Prostate gland (tissue), 2 donors: ENCODE measurements at regions not wholly inside any gene's neighbourhood (a gene's known extent, or its start where the extent isn't known, plus 50 kb on each side); places are given as distances from the start of the nearest gene placed in this dataset.

Experiments
- DNase-seq: peaks from one replicate; pipeline ENCODE4 v3.0.0-alpha.2; 2019; ENCODE audit warnings: low spot score
- H3K27ac ChIP-seq, 2 donors: fragments of 200-600 bp; sonication (generic); 2 replicates each; pipeline ENCODE4 v1.5.1; 2017 to 2019
- H3K27me3 ChIP-seq: fragments of 200-600 bp; sonication (generic); replicated peaks from 2 replicates; pipeline ENCODE4 v1.5.1; 2019; ENCODE audit not compliant: insufficient read depth
- H3K36me3 ChIP-seq, 2 donors: fragments of 200-600 bp; sonication (generic); 1 replicate in 1 of 2; 2 replicates in 1 of 2; pipeline versions ENCODE4 v1.5.1 to v1.8.1; 2017 to 2019
- H3K4me1 ChIP-seq: fragments of 200-600 bp; sonication (generic); replicated peaks from 2 replicates; pipeline ENCODE4 v1.5.1; 2019
- H3K4me3 ChIP-seq, 2 donors: fragments of 200-600 bp; sonication (generic); 2 replicates each; pipeline ENCODE4 v1.5.1; 2017 to 2019
- H3K9me3 ChIP-seq: fragments of 200-600 bp; sonication (generic); 2 replicates; pipeline ENCODE4 v1.5.1; 2017
- POLR2A ChIP-seq: fragments of 450-650 bp; IDR thresholded peaks from one replicate; pipeline ENCODE4 v1.6.1; 2016; ENCODE audit warnings: antibody characterized with exemption, mild to moderate bottlenecking
- POLR2AphosphoS5 ChIP-seq: sonication (generic); formaldehyde crosslinking; IDR thresholded peaks from one replicate; pipeline ENCODE4 v1.6.1; 2017; ENCODE audit warnings: antibody characterized with exemption
- WGBS: methylation state at CpG from one replicate; pipeline ENCODE4 v1.1.5; 2018; 5-methylcytosine and 5-hydroxymethylcytosine counted together
- intact Hi-C: fragments of 100-400 bp; cut with DNase I; formaldehyde crosslinking; loops from one replicate; pipeline ENCODE4 v1.14.2; 2022
- TF ChIP-seq, protein P1 (sequence below), 4 experiments: fragments of 200-600 bp in 2 of 4; fragments of 450-650 bp in 2 of 4; sonication (generic) in 2 of 4; IDR thresholded peaks; 1 replicate in 3 of 4; 2 replicates in 1 of 4; pipeline ENCODE4 v1.5.1; 2016 to 2019; ENCODE audit warnings: antibody characterized with exemption in 4 of 4, mild to moderate bottlenecking in 2 of 4, moderate library complexity in 2 of 4

DNA sequence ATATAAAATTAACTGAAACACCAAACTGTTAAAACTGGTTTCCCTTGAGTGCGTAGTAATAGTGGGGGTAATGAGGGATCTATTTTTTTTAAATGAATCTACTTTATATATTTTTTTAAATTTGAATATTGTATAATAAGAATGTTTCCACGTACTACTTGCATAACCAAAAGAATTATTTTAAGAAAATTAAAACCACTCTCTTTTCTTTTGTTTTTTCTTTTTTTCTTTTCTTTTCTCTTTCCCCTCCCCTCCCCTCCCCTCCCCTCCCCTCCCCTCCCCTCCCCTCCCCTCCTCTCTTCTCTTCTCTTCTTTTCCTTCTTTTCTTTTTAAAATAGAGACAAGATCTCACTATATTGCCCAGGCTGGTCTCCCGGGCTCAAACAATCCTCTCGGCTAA is 166.9 kb upstream of the MID1 start:
- TF ChIP-seq POLR2AphosphoS5 (no peak), POLR2A (no peak)
- TF ChIP-seq, protein P1, sequence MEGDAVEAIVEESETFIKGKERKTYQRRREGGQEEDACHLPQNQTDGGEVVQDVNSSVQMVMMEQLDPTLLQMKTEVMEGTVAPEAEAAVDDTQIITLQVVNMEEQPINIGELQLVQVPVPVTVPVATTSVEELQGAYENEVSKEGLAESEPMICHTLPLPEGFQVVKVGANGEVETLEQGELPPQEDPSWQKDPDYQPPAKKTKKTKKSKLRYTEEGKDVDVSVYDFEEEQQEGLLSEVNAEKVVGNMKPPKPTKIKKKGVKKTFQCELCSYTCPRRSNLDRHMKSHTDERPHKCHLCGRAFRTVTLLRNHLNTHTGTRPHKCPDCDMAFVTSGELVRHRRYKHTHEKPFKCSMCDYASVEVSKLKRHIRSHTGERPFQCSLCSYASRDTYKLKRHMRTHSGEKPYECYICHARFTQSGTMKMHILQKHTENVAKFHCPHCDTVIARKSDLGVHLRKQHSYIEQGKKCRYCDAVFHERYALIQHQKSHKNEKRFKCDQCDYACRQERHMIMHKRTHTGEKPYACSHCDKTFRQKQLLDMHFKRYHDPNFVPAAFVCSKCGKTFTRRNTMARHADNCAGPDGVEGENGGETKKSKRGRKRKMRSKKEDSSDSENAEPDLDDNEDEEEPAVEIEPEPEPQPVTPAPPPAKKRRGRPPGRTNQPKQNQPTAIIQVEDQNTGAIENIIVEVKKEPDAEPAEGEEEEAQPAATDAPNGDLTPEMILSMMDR (IDR thresholded peaks at IDR 0.05), result no peak
- H3K9me3 ChIP-seq, result no peaks in the 10 kb centered on the region
- 92% methylated on average over 4 of the region's 4 CpGs for WGBS

DNA sequence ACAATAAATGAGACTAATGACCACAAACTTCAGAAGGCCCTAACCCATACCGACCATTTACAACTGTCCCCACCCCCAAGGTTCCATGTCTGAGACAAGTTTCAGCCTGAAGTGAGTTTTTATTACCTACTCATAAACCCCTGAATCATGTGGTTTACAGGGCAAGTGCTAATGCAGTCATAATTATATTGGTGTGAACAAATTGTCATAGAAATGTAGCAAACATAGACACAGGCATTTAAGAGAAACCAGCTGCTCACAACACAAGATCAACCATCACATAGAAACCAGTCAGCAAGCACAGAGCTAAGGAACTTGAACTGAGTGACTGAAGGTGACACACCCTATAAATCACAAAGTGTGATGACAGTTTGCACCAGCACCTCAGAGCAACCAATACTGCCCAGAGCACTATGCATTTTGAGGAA is 173.8 kb upstream of the MID1 start:
- no peak overlapping the region for H3K27ac ChIP-seq
- intact Hi-C loops, result no loop called here
- no peak for DNase-seq
- no peaks in the 10 kb centered on the region for H3K27me3 ChIP-seq
- no peaks in the 10 kb centered on the region for H3K9me3 ChIP-seq
- WGBS, result 0% methylated on average over 1 of the region's 1 CpG
- H3K4me1 ChIP-seq, result no peaks in the 10 kb centered on the region
- H3K4me3 ChIP-seq, result no peak overlapping the region
- H3K36me3 ChIP-seq, result no peaks in the 10 kb centered on the region
- TF ChIP-seq, protein P1 (IDR thresholded peaks at IDR 0.05), result no peak
- TF ChIP-seq POLR2AphosphoS5 (no peak), POLR2A (no peak)

More for the DNA sequence above, 166.9 kb upstream of the MID1 start:
- Histone ChIP-seq H3K27me3 (no peaks in the 10 kb centered on the region), H3K36me3 (no peaks in the 10 kb centered on the region), H3K4me1 (no peaks in the 10 kb centered on the region), H3K4me3 (no peak overlapping the region), H3K27ac (no peak overlapping the region)
- intact Hi-C loops, result no loop called here
- DNase-seq, result no peak

DNA sequence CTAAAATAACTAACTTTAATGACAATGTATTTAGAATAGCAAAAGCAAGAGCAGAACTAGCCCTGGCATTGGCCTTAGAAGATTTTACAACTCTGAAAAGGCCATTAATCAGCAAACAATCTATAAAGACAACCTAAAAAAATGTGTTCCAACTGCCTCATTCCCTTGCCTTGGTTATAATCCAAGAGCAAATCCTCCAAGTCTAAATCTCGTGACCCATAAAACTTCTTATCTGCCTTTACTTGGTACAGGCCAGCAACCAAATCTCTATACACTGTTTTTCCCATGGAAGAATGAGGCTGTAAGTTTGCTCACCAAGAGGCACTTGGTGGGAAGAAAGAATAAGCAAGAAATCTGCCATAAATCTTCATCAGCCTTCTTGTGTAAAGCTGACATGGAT is 175.3 kb upstream of the MID1 start:
- WGBS, result 5% methylated on average over 1 of the region's 1 CpG
- H3K9me3 ChIP-seq, result no peaks in the 10 kb centered on the region
- H3K4me3 ChIP-seq, result no peak overlapping the region
- peak overlapping the region in 1 of 2 donors; percentile 8 for H3K27ac ChIP-seq
- no peaks in the 10 kb centered on the region for H3K4me1 ChIP-seq
- TF ChIP-seq POLR2A (no peak), POLR2AphosphoS5 (peak; percentile 64)
- peak; percentile 13 for DNase-seq
- intact Hi-C loops, result no loop called here
- no peaks in the 10 kb centered on the region for H3K27me3 ChIP-seq
- no peaks in the 10 kb centered on the region for H3K36me3 ChIP-seq

DNA sequence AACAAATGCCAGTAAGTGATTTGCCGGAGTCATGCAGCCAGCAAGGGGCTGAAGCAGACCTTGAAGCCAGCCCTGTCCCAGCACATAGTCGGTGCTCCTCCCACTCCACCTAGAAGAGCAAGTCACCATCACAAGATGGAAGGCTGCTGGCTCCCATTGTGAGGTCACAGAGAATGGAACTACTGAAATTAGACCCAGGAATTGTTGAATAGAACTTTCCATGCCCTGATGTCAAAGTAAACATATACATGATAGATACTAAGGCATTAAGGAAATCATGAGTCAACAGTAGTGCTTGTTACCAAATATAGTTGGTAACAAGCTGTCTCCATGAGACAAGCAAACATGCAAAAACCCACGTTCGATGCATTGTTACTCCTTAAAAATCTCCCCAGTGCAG is 177.1 kb upstream of the MID1 start:
- intact Hi-C loops, result no loop called here
- 40% methylated on average over 3 of the region's 4 CpGs for WGBS
- Histone ChIP-seq H3K27ac (no peak overlapping the region), H3K4me1 (no peaks in the 10 kb centered on the region), H3K4me3 (no peak overlapping the region), H3K9me3 (no peaks in the 10 kb centered on the region), H3K27me3 (no peaks in the 10 kb centered on the region), H3K36me3 (no peaks in the 10 kb centered on the region)
- no peak for DNase-seq
- TF ChIP-seq POLR2A (no peak), POLR2AphosphoS5 (no peak)
- TF ChIP-seq, protein P1 (IDR thresholded peaks at IDR 0.05), result no peak

DNA sequence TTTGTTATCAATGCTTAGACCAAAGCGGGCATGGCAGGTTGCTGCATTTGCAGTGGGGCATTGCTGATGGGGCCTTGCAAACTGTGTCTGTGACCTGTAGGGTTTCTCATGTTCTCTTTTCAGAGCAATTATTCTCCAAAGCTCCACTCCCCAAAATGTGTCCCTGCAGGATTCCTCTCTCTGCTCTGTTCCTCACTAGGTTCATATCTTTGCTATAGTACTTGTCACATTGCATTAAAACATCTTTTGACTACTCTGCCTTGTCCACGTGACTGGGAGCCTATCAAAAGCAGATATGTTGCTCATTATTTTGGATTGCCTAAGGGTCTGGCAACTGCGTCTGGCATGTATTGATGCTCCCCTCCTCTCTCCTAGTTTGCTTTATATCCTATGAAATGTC is 177.7 kb upstream of the MID1 start:
- no peak overlapping the region for H3K4me3 ChIP-seq
- no peaks in the 10 kb centered on the region for H3K9me3 ChIP-seq
- no peaks in the 10 kb centered on the region for H3K4me1 ChIP-seq
- 74% methylated on average over 3 of the region's 3 CpGs for WGBS
- no peak for DNase-seq
- intact Hi-C loops, result no loop called here
- no peaks in the 10 kb centered on the region for H3K36me3 ChIP-seq
- H3K27ac ChIP-seq, result no peak overlapping the region
- TF ChIP-seq POLR2AphosphoS5, result no peak
- TF ChIP-seq, protein P1 (IDR thresholded peaks at IDR 0.05), result no peak
- no peaks in the 10 kb centered on the region for H3K27me3 ChIP-seq
